Nephron (organoid): ENCODE measurements at regions not wholly inside any gene's neighbourhood (a gene's known extent, or its start where the extent isn't known, plus 50 kb on each side); places are given as distances from the start of the nearest gene placed in this dataset.

Source experiments
- H3K27ac Mint-ChIP-seq, 3 experiments: 2 replicates each; pipeline ENCODE4 v1.8.0; 2020; ENCODE audit warnings: mixed read lengths in 3 of 3, mild to moderate bottlenecking in 2 of 3, moderate library complexity in 1 of 3
- H3K27me3 Mint-ChIP-seq: 2 replicates; pipeline ENCODE4 v1.8.0; 2021; ENCODE audit warnings: low read depth, mild to moderate bottlenecking, moderate library complexity, mixed read lengths
- H3K36me3 Mint-ChIP-seq: 2 replicates; pipeline ENCODE4 v1.8.0; 2020; ENCODE audit warnings: low read depth, mixed read lengths
- H3K4me1 Mint-ChIP-seq: 2 replicates; pipeline ENCODE4 v1.8.0; 2020; ENCODE audit warnings: mixed read lengths
- H3K4me3 Mint-ChIP-seq, 3 experiments: 2 replicates each; pipeline ENCODE4 v1.8.0; 2020; ENCODE audit warnings: mild to moderate bottlenecking in 3 of 3, mixed read lengths in 3 of 3, moderate library complexity in 2 of 3
- H3K9me3 Mint-ChIP-seq: 2 replicates; pipeline ENCODE4 v1.8.0; 2020; ENCODE audit warnings: mixed read lengths
- TF ChIP-seq, protein P1 (sequence below), 3 experiments: fragments of 200-600 bp; sonication (generic); IDR thresholded peaks; one replicate each; pipeline ENCODE4 v1.5.0; 2021; ENCODE audit warnings: antibody characterized with exemption in 3 of 3; ENCODE audit not compliant: unreplicated experiment in 3 of 3

DNA sequence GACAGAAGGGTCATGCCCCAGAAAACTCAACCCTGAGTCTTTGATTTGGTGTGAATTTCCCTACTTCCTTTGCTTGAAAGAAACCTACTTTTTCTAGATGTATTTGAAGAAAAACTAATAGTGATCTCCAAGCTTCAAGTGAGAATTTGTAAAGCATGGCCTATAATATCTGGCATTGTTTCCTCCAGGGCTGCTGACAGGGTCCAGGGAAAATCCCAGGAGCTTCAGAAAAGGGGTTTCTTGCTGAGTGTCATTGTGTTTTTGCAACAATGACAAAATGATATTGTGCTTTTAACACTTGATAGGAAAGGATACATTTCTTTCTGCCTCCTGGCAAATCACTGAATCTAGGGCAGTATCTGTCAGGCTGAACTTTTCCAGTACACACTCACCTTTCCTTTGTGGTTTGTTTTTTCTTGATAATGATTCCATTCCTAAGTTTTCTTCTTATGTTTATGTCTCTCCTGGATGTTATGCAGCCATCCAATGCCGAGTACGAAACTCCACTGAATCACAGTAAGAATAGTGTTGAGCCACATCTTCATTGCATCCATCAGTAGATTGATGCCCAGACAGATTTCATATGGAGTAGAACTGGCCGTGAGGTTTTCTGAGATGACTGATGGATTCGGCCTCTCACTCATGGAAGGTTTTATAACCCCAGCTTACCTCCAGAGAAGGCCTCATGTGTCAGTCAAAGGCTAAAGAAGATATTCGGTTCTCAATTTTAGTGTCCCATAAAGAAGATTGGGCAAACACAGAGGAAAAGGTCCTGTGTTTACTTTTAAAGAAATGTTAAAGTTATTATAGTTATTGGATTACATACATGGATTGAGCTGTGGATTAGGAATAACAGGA is 76.9 kb upstream of the STEAP1B start:
- Mint-ChIP-seq H3K4me1 (peaks cover 14% of the 10 kb centered on the region), H3K9me3 (peaks cover 4% of the 10 kb centered on the region), H3K4me3 (no peak overlapping the region), H3K27ac (peak overlapping the region; percentile 75 to 84 (median 81)), H3K27me3 (peaks cover 10% of the 10 kb centered on the region), H3K36me3 (no peaks in the 10 kb centered on the region)
- TF ChIP-seq, protein P1, sequence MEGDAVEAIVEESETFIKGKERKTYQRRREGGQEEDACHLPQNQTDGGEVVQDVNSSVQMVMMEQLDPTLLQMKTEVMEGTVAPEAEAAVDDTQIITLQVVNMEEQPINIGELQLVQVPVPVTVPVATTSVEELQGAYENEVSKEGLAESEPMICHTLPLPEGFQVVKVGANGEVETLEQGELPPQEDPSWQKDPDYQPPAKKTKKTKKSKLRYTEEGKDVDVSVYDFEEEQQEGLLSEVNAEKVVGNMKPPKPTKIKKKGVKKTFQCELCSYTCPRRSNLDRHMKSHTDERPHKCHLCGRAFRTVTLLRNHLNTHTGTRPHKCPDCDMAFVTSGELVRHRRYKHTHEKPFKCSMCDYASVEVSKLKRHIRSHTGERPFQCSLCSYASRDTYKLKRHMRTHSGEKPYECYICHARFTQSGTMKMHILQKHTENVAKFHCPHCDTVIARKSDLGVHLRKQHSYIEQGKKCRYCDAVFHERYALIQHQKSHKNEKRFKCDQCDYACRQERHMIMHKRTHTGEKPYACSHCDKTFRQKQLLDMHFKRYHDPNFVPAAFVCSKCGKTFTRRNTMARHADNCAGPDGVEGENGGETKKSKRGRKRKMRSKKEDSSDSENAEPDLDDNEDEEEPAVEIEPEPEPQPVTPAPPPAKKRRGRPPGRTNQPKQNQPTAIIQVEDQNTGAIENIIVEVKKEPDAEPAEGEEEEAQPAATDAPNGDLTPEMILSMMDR (IDR thresholded peaks at IDR 0.05; ENCODE audit: unreplicated experiment in 3 of 3) = no peak

DNA sequence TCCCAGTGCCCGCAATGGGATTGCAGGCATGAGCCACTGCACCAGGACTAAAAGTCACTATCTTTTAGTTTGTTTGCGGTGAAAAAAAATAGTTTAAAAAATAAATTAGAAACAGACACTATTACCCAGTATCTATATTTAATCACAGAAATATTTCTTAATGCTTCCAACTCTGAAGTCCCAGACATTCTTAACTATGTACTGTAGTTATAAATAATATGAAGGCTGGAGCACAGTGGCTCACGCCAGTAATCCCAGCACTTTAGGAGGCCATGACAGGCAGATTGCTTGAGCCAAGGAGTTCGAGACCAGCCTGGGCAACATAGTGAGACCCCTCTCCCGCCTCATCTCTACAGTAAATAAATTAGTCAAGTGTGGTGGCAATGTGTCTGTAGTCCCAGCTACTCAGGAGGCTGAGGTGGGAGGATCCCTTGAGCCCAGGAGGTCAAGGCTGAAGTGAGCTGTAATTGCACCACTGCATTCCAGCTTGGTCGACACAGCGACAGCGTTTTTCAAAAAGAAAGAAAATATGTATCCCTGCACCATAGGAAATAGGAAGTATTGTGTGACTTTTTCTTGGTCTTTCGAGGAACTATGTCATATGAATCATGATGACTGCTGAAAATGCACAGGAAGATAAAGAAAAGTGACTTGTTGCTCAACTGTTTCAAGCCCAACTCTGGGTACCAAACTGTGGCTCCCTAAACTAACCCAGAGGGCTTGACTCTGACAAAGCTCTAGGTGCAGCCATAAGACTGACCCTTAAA is 74.9 kb upstream of the STEAP1B start:
- Mint-ChIP-seq H3K27me3 (peaks cover 15% of the 10 kb centered on the region), H3K36me3 (no peaks in the 10 kb centered on the region), H3K27ac (no peak overlapping the region), H3K4me1 (peaks cover 14% of the 10 kb centered on the region), H3K4me3 (no peak overlapping the region), H3K9me3 (peaks cover 4% of the 10 kb centered on the region)
- TF ChIP-seq, protein P1 (IDR thresholded peaks at IDR 0.05; ENCODE audit: unreplicated experiment in 3 of 3) = no peak

DNA sequence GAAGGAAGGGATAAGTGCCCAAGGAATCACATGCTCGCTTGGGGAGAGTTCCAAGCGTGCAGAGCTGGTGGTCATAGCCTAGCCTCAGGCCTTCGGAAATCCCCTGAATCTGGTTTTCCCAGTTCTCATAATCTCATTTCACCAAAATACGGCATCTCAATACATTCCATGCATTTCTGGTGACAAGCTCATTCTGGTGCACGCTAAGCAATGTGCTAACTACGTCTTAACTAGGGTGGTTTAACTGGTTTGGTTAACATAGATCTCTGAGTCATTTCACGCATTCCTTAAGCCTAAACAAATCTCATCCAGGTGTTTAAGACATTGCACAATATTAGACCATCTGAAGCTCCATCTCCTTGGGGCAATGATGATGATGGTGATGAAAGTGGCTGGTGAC is 72.9 kb upstream of the STEAP1B start:
- peaks cover 12% of the 10 kb centered on the region for H3K4me1 Mint-ChIP-seq
- no peak overlapping the region for H3K27ac Mint-ChIP-seq
- H3K9me3 Mint-ChIP-seq = no peaks in the 10 kb centered on the region
- H3K27me3 Mint-ChIP-seq = peaks cover 12% of the 10 kb centered on the region
- TF ChIP-seq, protein P1 (IDR thresholded peaks at IDR 0.05; ENCODE audit: unreplicated experiment in 3 of 3) = no peak
- H3K36me3 Mint-ChIP-seq = no peaks in the 10 kb centered on the region
- H3K4me3 Mint-ChIP-seq = no peak overlapping the region

DNA sequence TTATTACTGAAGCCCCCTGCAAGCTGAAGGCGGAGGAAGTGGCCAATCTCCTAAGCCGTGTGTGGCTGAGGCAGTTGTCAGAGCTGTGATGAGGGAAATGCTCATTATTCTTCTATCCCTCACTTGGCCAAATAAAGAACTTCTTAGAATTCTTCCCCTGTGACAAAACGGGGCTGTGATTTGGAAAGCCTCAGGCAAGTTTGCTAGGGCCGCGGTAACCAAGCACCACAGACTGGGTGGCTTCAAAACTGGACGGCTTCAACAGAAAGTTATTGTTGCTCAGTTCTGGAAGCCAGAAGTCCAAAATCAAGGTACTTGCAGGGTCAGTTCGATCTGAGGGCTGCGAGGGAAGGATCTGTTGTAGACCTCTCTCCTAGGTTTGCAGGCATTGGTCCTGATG is 72.3 kb upstream of the STEAP1B start:
- Mint-ChIP-seq H3K4me3 (no peak overlapping the region), H3K36me3 (no peaks in the 10 kb centered on the region), H3K27me3 (peaks cover 12% of the 10 kb centered on the region), H3K9me3 (no peaks in the 10 kb centered on the region), H3K4me1 (peaks cover 6% of the 10 kb centered on the region), H3K27ac (no peak overlapping the region)
- TF ChIP-seq, protein P1 (IDR thresholded peaks at IDR 0.05; ENCODE audit: unreplicated experiment in 3 of 3) = no peak

DNA sequence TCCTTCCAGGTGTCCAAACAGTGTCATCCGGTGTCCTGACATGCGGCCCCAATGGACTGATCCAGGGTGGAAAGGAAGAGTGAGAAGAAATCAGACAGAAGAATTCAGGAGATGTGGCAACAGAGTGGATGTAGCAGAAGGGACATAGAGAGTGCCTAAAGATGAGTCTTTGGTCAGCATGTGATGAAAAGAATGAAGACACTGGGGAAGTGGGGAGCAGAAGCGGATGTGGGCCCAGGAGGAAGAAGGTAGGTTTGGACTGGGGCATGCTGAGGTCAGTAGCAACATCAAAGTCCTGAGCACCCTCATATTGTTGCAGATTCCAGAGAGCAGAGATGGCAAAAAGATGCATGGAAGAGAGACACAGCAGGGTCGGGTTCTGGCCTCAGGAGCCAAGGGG is 71.8 kb upstream of the STEAP1B start:
- TF ChIP-seq, protein P1 (IDR thresholded peaks at IDR 0.05; ENCODE audit: unreplicated experiment in 3 of 3) = no peak
- Mint-ChIP-seq H3K36me3 (no peaks in the 10 kb centered on the region), H3K4me1 (peaks cover under 1% of the 10 kb centered on the region), H3K27ac (no peak overlapping the region), H3K27me3 (peaks cover 17% of the 10 kb centered on the region), H3K4me3 (no peak overlapping the region), H3K9me3 (no peaks in the 10 kb centered on the region)
